ENCODE measurements at regions not wholly inside any gene's neighbourhood (a gene's known extent, or its start where the extent isn't known, plus 50 kb on each side); places are given as distances from the start of the nearest gene placed in this dataset.

GRCh38 chr5:81914696-81915095, 57.1 kb upstream of the ATG10 start:
- DNase-seq (ENCODE audit: extremely low spot score) = no peak
- POLR2A ChIA-PET = no interaction called here
- CTCF ChIA-PET = interaction anchor here (1.4 kb wide), 1 partner anchor 9 kb away, joined by 4 read pairs; no protein-coding TSS in a partner anchor
- no peak for TF ChIP-seq CTCF (IDR thresholded peaks at IDR 0.05; ENCODE audit: control extremely low read depth, extremely low read depth, low read depth, missing control alignments)

- no peak for TF ChIP-seq CTCF (IDR thresholded peaks at IDR 0.05; ENCODE audit: control extremely low read depth, extremely low read depth, low read depth, missing control alignments)
- ChIA-PET POLR2A (no interaction called here), CTCF (interaction anchor here (1.0 kb wide), 1 partner anchor 10 kb away, joined by 3 read pairs; no protein-coding TSS in a partner anchor)
- DNase-seq (ENCODE audit: extremely low spot score) = no peak
These were observed 58.9 kb upstream of the ATG10 start for GRCh38 chr5:81912933-81913332.

- no peak for TF ChIP-seq CTCF (IDR thresholded peaks at IDR 0.05; ENCODE audit: control extremely low read depth, extremely low read depth, low read depth, missing control alignments)
- ChIA-PET POLR2A (no interaction called here), CTCF (no interaction called here)
- peak; percentile 43 for DNase-seq (ENCODE audit: extremely low spot score)
These were observed 62.1 kb upstream of the ATG10 start for GRCh38 chr5:81909677-81910076.

GRCh38 chr5:81908771-81909170, 63.1 kb upstream of the ATG10 start:
- CTCF ChIA-PET = no interaction called here
- no peak for DNase-seq (ENCODE audit: extremely low spot score)
- no peak for TF ChIP-seq CTCF (IDR thresholded peaks at IDR 0.05; ENCODE audit: control extremely low read depth, extremely low read depth, low read depth, missing control alignments)
- POLR2A ChIA-PET = no interaction called here

- ChIA-PET POLR2A (no interaction called here), CTCF (interaction anchor here (1.1 to 1.8 kb wide), 2 partner anchors 11 to 13 kb away, joined by 3 to 4 read pairs; no protein-coding TSS in a partner anchor)
- TF ChIP-seq CTCF (IDR thresholded peaks at IDR 0.05; ENCODE audit: control extremely low read depth, extremely low read depth, low read depth, missing control alignments) = no peak
- no peak for DNase-seq (ENCODE audit: extremely low spot score)
These were observed 63.8 kb upstream of the ATG10 start for GRCh38 chr5:81908044-81908443.

- no peak for DNase-seq (ENCODE audit: extremely low spot score)
- ChIA-PET POLR2A (no interaction called here), CTCF (interaction anchor here (1.1 to 1.8 kb wide), 4 partner anchors 9 to 50 kb away, joined by 3 to 6 read pairs (median 4); no protein-coding TSS in a partner anchor)
- no peak for TF ChIP-seq CTCF (IDR thresholded peaks at IDR 0.05; ENCODE audit: control extremely low read depth, extremely low read depth, low read depth, missing control alignments)
These were observed 64.7 kb upstream of the ATG10 start for GRCh38 chr5:81907012-81907635.

Data from GM10248 (cell line).